GM18526 (cell line): ENCODE measurements at regions not wholly inside any gene's neighbourhood (a gene's known extent, or its start where the extent isn't known, plus 50 kb on each side); places are given as distances from the start of the nearest gene placed in this dataset.

Source experiments
- POLR2A ChIP-seq: IDR thresholded peaks from 3 replicates; pipeline ENCODE4 v1.6.1; 2011; ENCODE audit not compliant: insufficient read length; ENCODE audit errors: extremely low read depth

GRCh38 chr2:30374380-30374779, 72.7 kb upstream of the LCLAT1 start:
- no peak for TF ChIP-seq POLR2A

- no peak for TF ChIP-seq POLR2A
Observed at GRCh38 chr2:30375915-30376314, 71.1 kb upstream of the LCLAT1 start.

DNA sequence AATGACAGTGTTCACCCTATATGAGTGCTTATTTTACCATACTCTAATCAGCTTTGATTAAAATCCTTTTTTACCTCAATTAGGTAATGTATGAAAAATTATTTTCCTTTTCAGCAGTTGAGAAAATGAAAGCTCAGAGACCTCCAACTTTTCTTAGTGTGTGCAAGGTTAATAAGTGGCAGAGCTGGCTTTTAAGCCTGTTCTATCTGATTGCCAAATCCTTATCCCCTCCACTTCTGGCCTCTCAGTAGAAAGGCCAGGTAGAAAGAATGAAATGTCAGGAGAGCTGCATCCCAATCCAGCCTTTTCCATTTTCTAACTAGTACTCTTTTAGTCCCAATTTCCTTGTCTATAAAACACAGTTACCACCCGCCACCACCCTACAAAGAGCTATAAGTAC, 67.6 kb upstream of the LCLAT1 start:
- no peak for TF ChIP-seq POLR2A

GRCh38 chr2:30380824-30381223, 66.2 kb upstream of the LCLAT1 start:
- TF ChIP-seq POLR2A: no peak

GRCh38 chr2:30382162-30382783, 64.8 kb upstream of the LCLAT1 start:
- no peak for TF ChIP-seq POLR2A

DNA sequence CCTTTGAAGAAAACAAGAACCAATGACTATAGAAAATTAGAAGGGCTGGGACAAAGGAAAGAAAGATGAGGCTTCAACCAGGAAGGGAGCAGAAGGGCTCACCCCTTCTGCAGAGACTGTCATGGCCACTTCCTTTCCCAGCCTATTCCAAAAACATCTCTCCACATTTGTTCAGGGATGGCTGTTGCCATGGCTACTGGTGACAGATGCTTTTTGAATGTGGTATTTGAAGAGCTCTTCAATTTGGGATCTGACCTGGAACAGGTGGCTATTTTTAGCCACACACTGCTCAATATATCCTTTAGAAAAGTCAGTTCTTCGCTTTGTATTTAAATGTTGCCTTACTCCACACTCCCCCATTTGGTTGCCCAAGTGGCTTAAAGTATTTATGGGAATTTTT, 64.1 kb upstream of the LCLAT1 start:
- TF ChIP-seq POLR2A: no peak

DNA sequence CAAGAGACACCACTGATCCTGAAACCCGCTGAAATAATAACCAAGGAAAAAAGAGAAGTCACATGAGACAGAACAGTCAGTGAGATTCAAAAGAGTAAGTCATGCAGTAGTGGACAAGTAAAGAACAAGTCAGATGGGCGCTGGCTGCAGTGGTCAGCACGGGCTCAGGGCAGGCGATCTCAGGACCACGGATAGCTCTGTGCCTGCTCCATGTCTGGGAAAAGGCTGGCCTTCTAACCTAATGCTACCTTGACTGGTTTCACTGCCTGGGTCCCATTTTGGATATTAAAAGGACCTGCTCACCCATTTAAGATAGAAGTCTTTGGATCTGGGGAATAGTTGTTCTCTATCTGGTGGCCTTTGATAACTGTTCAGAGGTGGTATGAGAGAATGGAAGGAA, 61.7 kb upstream of the LCLAT1 start:
- no peak for TF ChIP-seq POLR2A

- TF ChIP-seq POLR2A: no peak
Observed at GRCh38 chr2:30392097-30392496, 54.9 kb upstream of the LCLAT1 start.

- no peak for TF ChIP-seq POLR2A
Observed at GRCh38 chr2:30393510-30393909, 53.5 kb upstream of the LCLAT1 start.

DNA sequence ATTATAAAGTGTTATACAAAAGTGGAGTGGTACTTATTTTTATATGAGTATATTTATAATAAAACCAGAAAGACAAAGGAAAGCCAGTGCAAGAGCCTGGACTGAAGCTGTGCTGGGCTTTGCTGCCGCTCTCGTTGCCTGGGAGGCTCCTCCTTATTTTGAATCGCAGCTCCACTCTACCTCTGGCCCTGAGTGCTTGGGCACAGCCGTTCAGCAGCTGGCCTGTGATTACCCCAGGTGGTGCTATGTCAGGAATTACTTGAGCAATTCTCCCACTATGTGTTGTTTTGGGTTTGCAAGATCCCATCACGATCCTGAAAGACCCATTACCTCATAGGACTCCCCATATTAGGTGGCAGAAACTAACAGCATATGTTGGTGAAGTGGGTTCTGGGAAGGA, 53.0 kb upstream of the LCLAT1 start:
- no peak for TF ChIP-seq POLR2A

DNA sequence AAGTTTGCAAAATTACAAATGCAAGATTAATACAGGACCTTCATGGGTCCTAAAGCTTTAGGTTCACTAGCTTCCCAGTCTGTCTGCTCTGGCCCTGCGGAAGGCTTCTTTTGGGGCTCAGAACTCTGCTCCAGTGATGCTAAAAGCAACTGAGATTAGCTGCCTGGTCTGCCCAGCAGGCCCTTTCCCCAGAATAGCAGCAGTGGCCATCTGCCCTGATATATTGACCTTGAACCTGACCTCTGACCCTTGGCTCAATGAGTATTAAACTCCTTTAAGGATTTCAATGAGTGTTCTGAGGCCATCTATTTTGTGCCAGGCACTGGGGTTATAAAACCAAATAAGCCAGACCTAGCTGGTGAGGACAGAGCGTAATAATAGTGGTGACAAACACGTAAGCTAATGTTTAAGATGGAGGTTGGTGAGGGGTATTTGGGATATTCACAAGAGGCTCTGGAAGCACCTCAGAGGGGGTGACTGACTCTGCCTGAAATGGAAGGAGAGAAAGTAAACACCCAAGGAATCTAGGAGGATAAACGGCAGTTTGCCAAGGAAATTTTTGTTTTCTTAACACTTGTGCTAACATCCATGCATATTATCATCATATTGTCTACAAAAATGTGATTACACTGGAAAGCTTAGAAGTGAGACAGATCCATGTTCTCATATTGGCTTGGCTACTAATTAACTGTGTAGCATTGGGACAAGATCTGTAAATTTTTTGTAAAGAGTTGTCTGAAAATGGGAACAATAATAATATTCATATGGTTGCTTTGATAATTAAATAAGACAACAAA, 50.4 kb upstream of the LCLAT1 start:
- no peak for TF ChIP-seq POLR2A
